ENCODE measurements at regions not wholly inside any gene's neighbourhood (a gene's known extent, or its start where the extent isn't known, plus 50 kb on each side); places are given as distances from the start of the nearest gene placed in this dataset.

GRCh38 chr3:82001276-82001923 lies 240.0 kb upstream of the GBE1 start:
- TF ChIP-seq CTCF (IDR thresholded peaks at IDR 0.05) (no peak), POLR2A (IDR thresholded peaks at IDR 0.05) (no peak)

Data from testis (tissue), 2 donors.